ENCODE measurements at regions not wholly inside any gene's neighbourhood (a gene's known extent, or its start where the extent isn't known, plus 50 kb on each side); places are given as distances from the start of the nearest gene placed in this dataset.
"Not testable (repeated sequence)": the region's sequence is repeated elsewhere in the genome, so short reads cannot be mapped to it uniquely, and the experiment has no call there.

- DNase-seq: no peak
Observed at GRCh38 chr2:8611246-8611645, 70.6 kb upstream of the ID2 start.

GRCh38 chr2:8611700-8612099 lies 70.2 kb upstream of the ID2 start:
- no peak for DNase-seq

- no peak for DNase-seq
Observed at GRCh38 chr2:8612734-8613179, 69.1 kb upstream of the ID2 start.

- DNase-seq: not testable (repeated sequence)
Observed at GRCh38 chr2:8613207-8613999, 68.5 kb upstream of the ID2 start.

GRCh38 chr2:8614646-8615045 lies 67.2 kb upstream of the ID2 start:
- DNase-seq: no peak

GRCh38 chr2:8615252-8615575 lies 66.6 kb upstream of the ID2 start:
- no peak for DNase-seq

- no peak for DNase-seq
Observed at GRCh38 chr2:8615576-8616281, 66.1 kb upstream of the ID2 start.

- DNase-seq: no peak
Observed at GRCh38 chr2:8617048-8617447, 64.8 kb upstream of the ID2 start.

GRCh38 chr2:8617590-8617989 lies 64.3 kb upstream of the ID2 start:
- DNase-seq: no peak

GRCh38 chr2:8619071-8619470 lies 62.8 kb upstream of the ID2 start:
- no peak for DNase-seq

GRCh38 chr2:8620611-8621382 lies 61.1 kb upstream of the ID2 start:
- no peak for DNase-seq

GRCh38 chr2:8622199-8622911 lies 59.5 kb upstream of the ID2 start:
- DNase-seq: no peak

- DNase-seq: no peak
Observed at GRCh38 chr2:8622924-8623465, 58.9 kb upstream of the ID2 start.

GRCh38 chr2:8623576-8623957 lies 58.3 kb upstream of the ID2 start:
- DNase-seq: no peak

- no peak for DNase-seq
Observed at GRCh38 chr2:8623958-8624591, 57.8 kb upstream of the ID2 start.

GRCh38 chr2:8624855-8625398 lies 56.9 kb upstream of the ID2 start:
- DNase-seq: no peak

- DNase-seq: no peak
Observed at GRCh38 chr2:8625399-8626300, 56.2 kb upstream of the ID2 start.

- DNase-seq: no peak
Observed at GRCh38 chr2:8626572-8626971, 55.3 kb upstream of the ID2 start.

GRCh38 chr2:8627019-8627691 lies 54.7 kb upstream of the ID2 start:
- DNase-seq: no peak

GRCh38 chr2:8627692-8628085 lies 54.2 kb upstream of the ID2 start:
- no peak for DNase-seq
